ENCODE measurements at regions not wholly inside any gene's neighbourhood (a gene's known extent, or its start where the extent isn't known, plus 50 kb on each side); places are given as distances from the start of the nearest gene placed in this dataset.

- DNase-seq, result no peak
Measured at GRCh38 chr20:41879123-41879522, 260.9 kb upstream of the CHD6 start.

- no peak for DNase-seq
Measured at GRCh38 chr20:41877911-41878310, 259.7 kb upstream of the CHD6 start.

- DNase-seq, result no peak
Measured at GRCh38 chr20:41874658-41875057, 256.5 kb upstream of the CHD6 start.

- DNase-seq, result no peak
Measured at GRCh38 chr20:41872930-41873329, 254.8 kb upstream of the CHD6 start.

DNA sequence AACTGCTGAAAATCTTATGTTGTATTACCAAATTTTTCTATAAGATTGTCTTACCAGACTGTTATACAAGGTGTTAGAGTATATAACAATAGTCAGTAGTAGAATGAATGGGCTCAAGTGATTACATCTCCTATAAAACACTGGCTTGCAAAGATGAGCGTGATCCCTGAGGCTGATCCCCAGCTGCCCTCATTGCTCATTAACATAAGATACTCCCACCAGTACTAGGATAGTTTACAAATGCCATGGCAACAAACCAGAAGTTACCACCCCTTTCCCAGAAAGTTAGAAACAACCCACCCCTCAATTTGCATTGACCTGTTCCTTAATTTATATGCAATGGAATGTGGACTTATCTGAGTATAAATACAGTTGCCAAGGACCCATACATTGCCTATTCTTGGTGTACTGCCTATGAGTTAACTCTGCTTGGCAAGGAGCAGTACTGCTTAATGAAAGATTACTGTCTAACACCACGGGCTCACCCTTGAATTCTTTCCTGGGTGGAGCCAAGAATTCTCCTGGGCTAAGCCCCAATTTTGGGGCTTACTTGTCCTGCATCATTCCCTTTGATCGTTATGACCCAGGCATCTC is 252.8 kb upstream of the CHD6 start:
- DNase-seq, result no peak

DNA sequence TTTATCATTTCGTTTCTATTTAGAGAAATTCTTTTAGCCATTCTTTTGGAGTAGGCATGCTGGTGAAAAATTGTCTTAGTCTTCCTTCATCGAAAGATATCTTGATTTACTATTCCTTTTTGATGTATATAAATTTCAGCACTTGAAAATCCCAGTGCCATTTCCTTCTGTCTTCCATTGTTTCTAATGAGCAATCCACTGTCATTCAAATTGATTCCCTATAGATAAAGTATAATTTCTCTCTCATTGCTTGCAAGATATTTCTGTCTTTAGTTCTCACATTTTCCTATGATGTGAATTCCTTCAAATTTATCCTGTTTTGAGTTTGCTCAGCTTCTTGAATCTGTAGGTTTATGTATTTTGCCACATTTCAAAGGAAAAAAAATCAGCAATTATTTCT is 251.1 kb upstream of the CHD6 start:
- DNase-seq, result no peak

DNA sequence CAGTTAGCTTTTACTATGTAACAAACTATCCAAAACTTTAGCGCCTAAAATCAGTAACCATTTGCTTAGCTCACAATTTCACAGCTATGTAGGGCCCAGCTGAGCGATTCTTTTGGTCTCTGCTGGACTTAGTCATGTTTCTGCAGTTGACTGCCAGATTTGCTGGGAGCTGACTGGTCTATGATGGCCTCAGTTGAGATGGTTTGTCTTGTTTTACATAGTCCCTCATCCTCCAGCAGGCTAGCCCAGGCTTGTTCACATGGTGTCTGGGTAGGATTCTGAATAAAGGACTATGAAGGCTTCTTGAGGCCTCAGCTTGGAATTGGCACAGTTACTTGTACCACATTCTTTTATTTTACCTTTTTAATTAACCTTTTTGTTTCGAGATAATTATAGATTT is 247.8 kb upstream of the CHD6 start:
- no peak for DNase-seq

DNA sequence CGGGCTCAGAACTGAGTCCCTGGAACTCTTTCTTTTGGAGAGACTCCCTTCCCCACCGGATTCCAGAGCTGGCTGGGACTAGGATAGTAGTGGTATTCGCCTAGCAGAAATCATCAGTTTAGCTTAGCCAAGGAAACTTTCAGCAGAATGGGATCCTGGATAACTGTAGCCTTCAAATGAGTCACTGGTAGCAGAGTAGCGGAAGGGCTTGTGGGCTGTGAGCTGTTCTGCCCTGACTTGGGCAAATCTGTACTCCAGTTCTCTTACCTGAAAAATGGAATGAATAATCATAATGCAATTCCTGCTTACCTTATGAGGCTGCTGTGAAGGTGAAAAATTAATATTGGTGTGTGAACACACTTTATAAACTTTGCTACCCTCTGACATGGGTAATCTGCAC is 244.3 kb upstream of the CHD6 start:
- no peak for DNase-seq

DNA sequence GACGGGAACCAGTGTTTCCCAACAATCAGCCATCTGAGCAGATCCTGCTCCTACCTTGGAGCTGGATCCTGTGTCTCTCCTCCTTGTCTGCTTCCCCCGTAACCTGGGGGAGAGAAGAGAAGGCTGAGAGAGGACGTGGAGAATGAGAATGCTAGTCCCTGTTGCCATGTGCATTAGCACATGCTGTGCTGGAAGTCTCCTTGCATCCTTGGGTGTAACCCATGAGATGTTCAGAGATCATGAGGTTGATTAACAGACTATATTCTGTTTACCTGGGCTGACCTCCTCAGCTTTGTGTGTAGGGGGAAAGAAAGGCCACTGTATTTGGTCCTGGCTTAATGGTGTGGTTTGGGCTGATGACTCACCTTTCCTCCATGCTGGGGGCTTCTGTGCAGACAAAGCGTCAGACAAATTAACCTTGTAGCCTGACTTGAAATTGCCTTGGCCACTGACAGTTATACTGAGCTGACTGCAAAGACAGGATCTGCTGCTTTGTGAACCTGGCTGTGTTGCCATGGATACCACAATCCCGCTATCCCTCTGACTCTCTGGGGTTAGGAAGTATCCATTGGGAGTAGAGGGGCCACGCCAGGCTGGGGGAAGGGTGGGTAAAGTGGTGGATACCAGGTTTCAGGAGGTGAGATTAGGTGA is 243.7 kb upstream of the CHD6 start:
- DNase-seq, result no peak

GRCh38 chr20:41854765-41855164 is 236.6 kb upstream of the CHD6 start:
- no peak for DNase-seq

DNA sequence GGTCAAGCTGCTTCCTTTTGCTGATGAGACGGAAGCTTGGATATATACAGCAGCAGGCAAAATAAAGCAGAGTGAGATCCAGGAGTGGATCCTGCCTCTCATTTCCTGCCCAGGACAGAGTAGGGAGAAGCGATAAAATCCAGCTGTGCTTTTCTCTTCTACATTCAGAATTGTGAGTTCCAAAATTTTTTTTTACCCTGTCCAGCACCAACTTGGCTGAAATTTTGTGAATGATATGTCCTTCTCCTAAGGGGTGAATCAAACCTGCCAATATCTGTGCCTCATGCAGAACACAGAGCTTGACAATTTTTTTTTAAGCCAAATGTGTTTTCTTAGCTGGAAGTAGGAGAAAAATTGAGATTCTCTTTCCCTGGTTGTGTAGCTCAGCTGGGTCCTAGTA is 235.6 kb upstream of the CHD6 start:
- no peak for DNase-seq

DNA sequence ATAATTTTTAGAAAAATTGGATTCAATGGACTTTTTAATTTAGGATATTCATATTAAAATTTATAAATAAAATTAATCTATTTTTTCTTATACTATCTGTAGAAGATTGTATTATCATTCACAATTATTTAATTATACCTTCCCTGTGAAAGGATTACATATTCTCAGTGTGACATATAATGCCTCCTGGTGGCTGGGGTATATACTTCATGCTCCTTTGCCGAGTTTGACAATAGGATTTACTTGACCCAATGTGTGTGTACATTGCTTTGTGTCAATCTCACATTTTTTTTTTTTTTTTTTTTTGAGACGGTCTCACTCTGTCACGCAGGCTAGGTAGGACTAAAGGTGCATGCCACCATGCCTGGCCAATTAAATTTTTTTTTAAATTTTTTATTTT is 230.0 kb upstream of the CHD6 start:
- DNase-seq, result no peak

- no peak for DNase-seq
Measured at GRCh38 chr20:41837669-41838224, 219.6 kb upstream of the CHD6 start.

DNA sequence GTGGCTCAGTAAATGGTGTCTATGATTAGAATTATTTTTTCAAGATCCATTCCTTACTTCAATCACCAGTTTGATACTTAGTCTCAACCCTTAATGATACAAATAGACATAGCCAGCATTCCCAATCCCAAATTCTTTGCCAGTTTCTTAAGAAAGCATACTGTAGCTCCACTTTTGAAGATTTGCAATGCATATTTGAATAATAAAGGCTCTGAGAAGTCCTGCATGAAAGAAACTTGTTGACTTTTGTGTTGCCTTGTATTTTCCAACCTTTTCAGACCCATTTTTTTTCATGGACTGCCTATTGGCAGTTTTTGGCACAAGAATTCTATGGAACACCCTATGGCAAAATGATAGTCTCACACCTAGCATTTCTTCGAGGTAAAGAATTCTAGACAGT is 215.6 kb upstream of the CHD6 start:
- no peak for DNase-seq

GRCh38 chr20:41830702-41831101 is 212.5 kb upstream of the CHD6 start:
- no peak for DNase-seq

GRCh38 chr20:41819436-41819835 is 201.3 kb upstream of the CHD6 start:
- no peak for DNase-seq

DNA sequence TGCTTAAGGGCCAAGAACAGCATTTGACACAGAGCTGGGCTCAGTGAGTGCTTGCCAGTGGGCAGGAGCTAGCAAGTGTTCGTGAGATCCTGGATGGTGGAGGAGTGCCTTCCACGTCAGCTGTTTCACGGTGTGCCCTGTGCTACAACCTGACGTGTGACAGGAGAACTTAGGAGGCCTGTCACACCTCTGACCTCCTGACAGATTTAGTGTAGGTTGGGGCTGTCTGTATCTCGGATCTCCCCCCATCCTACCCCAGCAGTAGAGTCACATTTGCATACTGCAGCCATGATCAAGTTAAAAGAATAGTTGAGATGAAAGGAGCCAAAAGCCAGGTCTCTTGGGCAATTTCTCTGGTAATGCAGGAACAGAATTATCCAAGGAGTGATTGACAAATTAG is 200.8 kb upstream of the CHD6 start:
- no peak for DNase-seq

DNA sequence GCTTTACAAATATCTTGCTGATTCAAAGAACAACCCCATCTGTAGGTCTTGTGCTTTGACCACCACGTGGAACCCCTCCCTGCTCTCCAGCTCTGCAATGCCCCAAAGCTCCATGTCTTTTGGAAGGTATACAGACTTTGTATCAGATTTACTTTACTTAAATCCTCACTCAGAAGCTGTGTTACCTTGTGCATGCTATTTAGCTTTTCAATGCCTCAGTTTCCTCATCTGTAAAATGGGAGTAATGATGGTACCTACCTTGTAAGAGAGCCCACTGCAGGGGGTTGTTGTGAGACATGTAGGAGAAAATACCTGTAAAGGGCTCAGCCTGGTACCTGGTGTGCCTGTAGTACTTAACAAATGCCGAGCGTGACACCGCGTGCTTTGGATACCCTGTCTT is 200.2 kb upstream of the CHD6 start:
- no peak for DNase-seq

DNA sequence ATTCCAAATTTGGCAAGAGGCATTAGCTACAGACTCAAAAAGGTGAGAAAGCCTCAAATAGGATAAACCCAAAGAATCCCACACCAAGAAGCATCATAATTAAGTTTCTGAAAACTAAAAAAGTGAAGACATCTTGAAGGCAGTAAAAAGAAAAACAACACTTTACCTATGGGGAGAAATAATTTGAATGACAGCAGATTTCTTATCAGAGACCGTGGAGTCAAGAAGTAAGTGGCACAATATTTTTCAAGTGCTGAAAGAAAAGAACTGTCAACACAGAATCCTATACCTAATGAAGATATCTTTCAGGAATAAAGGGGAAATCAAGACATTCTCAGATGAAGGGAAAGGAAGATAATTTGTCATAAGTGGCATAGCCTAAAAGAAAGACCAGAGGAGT is 193.3 kb upstream of the CHD6 start:
- no peak for DNase-seq

- no peak for DNase-seq
Measured at GRCh38 chr20:41800040-41800439, 181.9 kb upstream of the CHD6 start.

DNA sequence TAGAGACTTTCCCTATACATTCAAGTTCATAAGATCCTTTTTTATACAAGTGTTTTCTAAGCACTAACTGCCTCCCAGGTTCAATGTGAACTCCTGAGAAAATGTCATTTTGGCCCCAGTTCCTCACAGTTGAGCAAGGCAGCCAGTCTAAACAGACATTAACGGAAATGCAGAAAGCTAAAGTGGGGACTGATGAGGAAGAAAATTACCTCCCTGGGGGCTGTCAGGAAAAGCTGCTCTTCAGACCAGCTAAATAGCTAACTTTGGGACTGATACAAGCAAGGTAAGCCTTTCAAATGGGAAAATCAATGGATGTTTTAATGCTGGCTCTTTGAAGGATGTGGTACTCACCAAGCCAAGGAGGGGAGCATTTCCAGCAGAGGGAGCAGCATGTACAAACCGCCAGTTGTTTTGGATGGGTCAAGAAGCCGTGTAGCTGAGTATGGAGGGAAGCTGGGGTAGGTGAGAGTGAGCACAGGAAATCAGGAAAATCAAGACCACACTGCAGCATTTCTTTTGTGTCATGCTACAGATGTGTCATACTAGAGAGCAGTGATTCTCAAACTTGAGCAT is 180.8 kb upstream of the CHD6 start:
- no peak for DNase-seq

DNA sequence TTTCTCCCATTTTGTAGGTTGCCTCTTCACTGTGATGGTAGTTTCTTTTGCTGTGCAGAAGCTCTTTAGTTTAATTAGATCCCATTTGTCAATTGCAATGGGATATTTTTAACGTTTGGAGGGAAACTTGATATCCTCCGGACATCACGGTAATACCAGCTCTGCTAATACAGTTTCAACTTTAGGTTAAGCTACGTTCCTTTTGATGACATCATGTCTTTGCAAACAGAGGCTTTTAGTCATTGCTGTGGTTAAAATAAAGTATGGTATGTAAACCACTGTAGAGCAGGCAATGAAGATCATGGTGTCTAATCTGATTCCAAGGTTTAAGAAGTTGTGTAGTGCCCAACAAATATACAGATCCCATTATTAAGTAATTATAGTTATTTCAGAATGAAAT is 168.0 kb upstream of the CHD6 start:
- no peak for DNase-seq

GRCh38 chr20:41784209-41784958 is 166.2 kb upstream of the CHD6 start:
- DNase-seq, result no peak
